Upper lobe of left lung (tissue), 6 donors: ENCODE measurements at regions not wholly inside any gene's neighbourhood (a gene's known extent, or its start where the extent isn't known, plus 50 kb on each side); places are given as distances from the start of the nearest gene placed in this dataset.
A peak's percentile ranks its signal among the peaks of the same experiment; 100 is the strongest.

Source experiments
- ATAC-seq, 2 donors: fragments of 200-7000 bp; cut with Tn5 transposase; one replicate each; pipeline ENCODE4 v1.9.1; 2022; ENCODE audit warnings: mild to moderate bottlenecking in 2 of 2, moderate library complexity in 2 of 2; ENCODE audit not compliant: low FRiP score in 2 of 2
- DNase-seq, 2 donors: peaks; one replicate each; pipeline ENCODE4 v3.0.0-alpha.2; 2019 to 2020
- H3K27ac ChIP-seq, 4 donors: fragments of 200-600 bp; sonication (generic); one replicate each; pipeline ENCODE4 v1.5.1; 2016 to 2019
- H3K27me3 ChIP-seq, 4 donors: fragments of 200-600 bp; sonication (generic); one replicate each; pipeline ENCODE4 v1.5.1; 2017 to 2019
- H3K36me3 ChIP-seq, 4 donors: fragments of 200-600 bp; sonication (generic); one replicate each; pipeline ENCODE4 v1.5.1; 2016 to 2019
- H3K4me1 ChIP-seq, 4 donors: fragments of 200-600 bp; sonication (generic); one replicate each; pipeline ENCODE4 v1.5.1; 2018 to 2019
- H3K4me3 ChIP-seq, 4 donors: fragments of 200-600 bp; sonication (generic); one replicate each; pipeline ENCODE4 v1.5.1; 2017 to 2019; ENCODE audit warnings: mild to moderate bottlenecking in 2 of 4, moderate library complexity in 1 of 4
- H3K9me3 ChIP-seq, 4 donors: fragments of 200-600 bp; sonication (generic); one replicate each; pipeline ENCODE4 v1.5.1; 2018 to 2019
- CTCF ChIP-seq, 6 experiments: fragments of 450-650 bp in 4 of 6; fragments of 200-600 bp in 2 of 6; sonication (generic) in 2 of 6; IDR thresholded peaks; one replicate each; pipeline ENCODE4 v1.5.1; 2016 to 2019; ENCODE audit warnings: antibody characterized with exemption in 6 of 6
- EP300 ChIP-seq, 4 donors: sonication (generic); formaldehyde crosslinking; IDR thresholded peaks; one replicate each; pipeline ENCODE4 v1.5.1; 2017; ENCODE audit warnings: antibody characterized with exemption in 4 of 4, control low read depth in 2 of 4
- POLR2A ChIP-seq, 4 donors: fragments of 450-650 bp; IDR thresholded peaks; one replicate each; pipeline ENCODE4 v1.5.1; 2016 to 2017; ENCODE audit warnings: antibody characterized with exemption in 4 of 4, mild to moderate bottlenecking in 2 of 4
- POLR2AphosphoS5 ChIP-seq, 2 donors: sonication (generic); formaldehyde crosslinking; IDR thresholded peaks; one replicate each; pipeline ENCODE4 v1.5.1; 2017; ENCODE audit warnings: antibody characterized with exemption in 2 of 2
- WGBS, 2 donors: methylation state at CpG; one replicate each; pipeline ENCODE4 v1.1.5; 2017 to 2018; 5-methylcytosine and 5-hydroxymethylcytosine counted together
- donor health status: DM: no; HTN: no; CAD: no; lungs with moderate emphysema.
- donor health status: DM: no; HTN: yes; CAD: no; lungs with severe emphysema.

- H3K27ac ChIP-seq: peak overlapping the region in 1 of 4 donors; percentile 5
- no peak for TF ChIP-seq POLR2AphosphoS5 (IDR thresholded peaks at IDR 0.05)
- H3K4me3 ChIP-seq: no peak overlapping the region
- H3K36me3 ChIP-seq: no peaks in the 10 kb centered on the region
- ATAC-seq (no peak), DNase-seq (no peak)
- WGBS, 2 donors: 74 to 78% methylated on average over 14 of the region's 14 CpGs
- H3K9me3 ChIP-seq: no peaks in the 10 kb centered on the region
- peaks cover 0 to 6% (median 0%) of the 10 kb centered on the region in 4 donors for H3K4me1 ChIP-seq
- no peaks in the 10 kb centered on the region for H3K27me3 ChIP-seq
Observed at GRCh38 chr13:109408591-109409382, 377.6 kb downstream of the IRS2 start.

GRCh38 chr13:109406376-109406992 lies 379.9 kb downstream of the IRS2 start:
- no peak overlapping the region for H3K4me3 ChIP-seq
- H3K4me1 ChIP-seq: no peaks in the 10 kb centered on the region
- 71 to 90% methylated on average over 4 of the region's 4 CpGs for WGBS, 2 donors
- H3K9me3 ChIP-seq: no peaks in the 10 kb centered on the region
- TF ChIP-seq CTCF (IDR thresholded peaks at IDR 0.05): no peak
- TF ChIP-seq EP300 (IDR thresholded peaks at IDR 0.05): no peak
- TF ChIP-seq POLR2A (IDR thresholded peaks at IDR 0.05): no peak
- TF ChIP-seq POLR2AphosphoS5 (IDR thresholded peaks at IDR 0.05): no peak
- H3K36me3 ChIP-seq: no peaks in the 10 kb centered on the region
- no peak overlapping the region for H3K27ac ChIP-seq
- H3K27me3 ChIP-seq: no peaks in the 10 kb centered on the region
- DNase-seq (no peak), ATAC-seq (no peak)

GRCh38 chr13:109403012-109403421 lies 383.4 kb downstream of the IRS2 start:
- no peaks in the 10 kb centered on the region for H3K27me3 ChIP-seq
- ATAC-seq (peak in 1 of 2 donors; percentile 24), DNase-seq (peak in 1 of 2 donors; percentile 35)
- 61 to 67% methylated on average over 7 of the region's 7 CpGs for WGBS, 2 donors
- no peaks in the 10 kb centered on the region for H3K4me1 ChIP-seq
- H3K4me3 ChIP-seq: no peak overlapping the region
- peak overlapping the region in 3 of 4 donors; percentile 15 to 67 (median 27) for H3K27ac ChIP-seq
- no peaks in the 10 kb centered on the region for H3K9me3 ChIP-seq
- no peak for TF ChIP-seq POLR2A (IDR thresholded peaks at IDR 0.05)
- TF ChIP-seq EP300 (IDR thresholded peaks at IDR 0.05): no peak
- no peak for TF ChIP-seq CTCF (IDR thresholded peaks at IDR 0.05)
- no peak for TF ChIP-seq POLR2AphosphoS5 (IDR thresholded peaks at IDR 0.05)
- no peaks in the 10 kb centered on the region for H3K36me3 ChIP-seq

GRCh38 chr13:109401891-109402290 lies 384.5 kb downstream of the IRS2 start:
- Histone ChIP-seq H3K27me3 (no peaks in the 10 kb centered on the region), H3K9me3 (no peaks in the 10 kb centered on the region), H3K4me3 (no peak overlapping the region), H3K4me1 (no peaks in the 10 kb centered on the region), H3K27ac (peak overlapping the region in 1 of 4 donors; percentile 67), H3K36me3 (no peaks in the 10 kb centered on the region)
- DNase-seq (no peak), ATAC-seq (no peak)
- WGBS, 2 donors: 86 to 93% methylated on average over 5 to 6 of the region's 6 CpGs
- TF ChIP-seq EP300 (IDR thresholded peaks at IDR 0.05) (no peak), CTCF (IDR thresholded peaks at IDR 0.05) (no peak)

GRCh38 chr13:109401307-109401706 lies 385.1 kb downstream of the IRS2 start:
- Histone ChIP-seq H3K9me3 (no peaks in the 10 kb centered on the region), H3K36me3 (no peaks in the 10 kb centered on the region), H3K27me3 (no peaks in the 10 kb centered on the region), H3K4me3 (no peak overlapping the region), H3K4me1 (no peaks in the 10 kb centered on the region), H3K27ac (no peak overlapping the region)
- 86 to 92% methylated on average over 9 of the region's 9 CpGs for WGBS, 2 donors
- DNase-seq (no peak), ATAC-seq (no peak)
- TF ChIP-seq EP300 (IDR thresholded peaks at IDR 0.05) (no peak), POLR2A (IDR thresholded peaks at IDR 0.05) (no peak), POLR2AphosphoS5 (IDR thresholded peaks at IDR 0.05) (no peak), CTCF (IDR thresholded peaks at IDR 0.05) (no peak)
